HEK293T (cell line): ENCODE measurements at regions not wholly inside any gene's neighbourhood (a gene's known extent, or its start where the extent isn't known, plus 50 kb on each side); places are given as distances from the start of the nearest gene placed in this dataset.

ENCODE experiments used
- CTCF ChIA-PET: fragments of 350-600 bp; formaldehyde crosslinking; extraction: SDS; loops from one replicate; lab custom pipeline; 2021; ENCODE audit warnings: antibody characterized with exemption, inconsistent platforms; lab: Yijun Ruan, JAX
- POLR2A ChIA-PET: fragments of 350-600 bp; formaldehyde crosslinking; extraction: SDS; loops from one replicate; lab custom pipeline; 2020; ENCODE audit warnings: antibody characterized with exemption, inconsistent platforms; lab: Yijun Ruan, JAX
- DNase-seq: peaks from one replicate; pipeline ENCODE4 v3.0.0; 2012; ENCODE audit warnings: mixed read lengths; ENCODE audit errors: extremely low spot score
- ARNT ChIP-seq: fragments of 450-650 bp; IDR thresholded peaks from 2 replicates; pipeline ENCODE4 v1.6.1; 2017; ENCODE audit warnings: mild to moderate bottlenecking
- BHLHE40 ChIP-seq: fragments of 450-650 bp; IDR thresholded peaks from 2 replicates; pipeline ENCODE4 v1.6.1; 2016; ENCODE audit warnings: mild to moderate bottlenecking, moderate library complexity, borderline replicate concordance
- CTBP1 ChIP-seq: fragments of 450-650 bp; IDR thresholded peaks from 2 replicates; pipeline ENCODE4 v1.6.1; 2016; ENCODE audit warnings: borderline replicate concordance
- ELF4 ChIP-seq: fragments of 450-650 bp; IDR thresholded peaks from 2 replicates; pipeline ENCODE4 v1.6.1; 2017; ENCODE audit warnings: antibody characterized with exemption
- FOXA1 ChIP-seq: fragments of 450-650 bp; IDR thresholded peaks from 2 replicates; pipeline ENCODE4 v1.6.1; 2016; ENCODE audit warnings: mild to moderate bottlenecking
- FOXK2 ChIP-seq: fragments of 450-650 bp; IDR thresholded peaks from 2 replicates; pipeline ENCODE4 v1.6.1; 2016; ENCODE audit warnings: mild to moderate bottlenecking
- FOXM1 ChIP-seq: fragments of 450-650 bp; IDR thresholded peaks from 2 replicates; pipeline ENCODE4 v1.6.1; 2017; ENCODE audit warnings: mild to moderate bottlenecking, borderline replicate concordance
- HDGF ChIP-seq: fragments of 450-650 bp; IDR thresholded peaks from 2 replicates; pipeline ENCODE4 v1.6.1; 2017; ENCODE audit warnings: antibody characterized with exemption, borderline replicate concordance
- L3MBTL2 ChIP-seq: fragments of 450-650 bp; conservative IDR thresholded peaks from 2 replicates; pipeline ENCODE4 v1.6.1; 2016; ENCODE audit warnings: mild to moderate bottlenecking
- LEF1 ChIP-seq: fragments of 450-650 bp; IDR thresholded peaks from 2 replicates; pipeline ENCODE4 v1.6.1; 2017; ENCODE audit warnings: mild to moderate bottlenecking, borderline replicate concordance
- NFRKB ChIP-seq: fragments of 450-650 bp; IDR thresholded peaks from 2 replicates; pipeline ENCODE4 v1.6.1; 2016; ENCODE audit warnings: mild to moderate bottlenecking, moderate library complexity
- PKNOX1 ChIP-seq: fragments of 450-650 bp; IDR thresholded peaks from 2 replicates; pipeline ENCODE4 v1.6.1; 2016
- SP1 ChIP-seq: fragments of 450-650 bp; IDR thresholded peaks from 2 replicates; pipeline ENCODE4 v1.6.1; 2017
- SUZ12 ChIP-seq: fragments of 450-650 bp; IDR thresholded peaks from 2 replicates; pipeline ENCODE4 v1.6.1; 2016; ENCODE audit warnings: mild to moderate bottlenecking
- TARDBP ChIP-seq: fragments of 450-650 bp; IDR thresholded peaks from 2 replicates; pipeline ENCODE4 v1.6.1; 2016
- ZNF384 ChIP-seq: fragments of 450-650 bp; IDR thresholded peaks from 2 replicates; pipeline ENCODE4 v1.6.1; 2016

GRCh38 chr1:54483875-54484437, 64.1 kb upstream of the ACOT11 start:
- POLR2A ChIA-PET: interaction anchor here (1.0 to 2.0 kb wide), 2 partner anchors 77 to 78 kb away, joined by 4 to 5 read pairs; partner anchors contain the start of gene SSBP3
- no peak for DNase-seq
- TF ChIP-seq ZNF384 (no peak), SUZ12 (no peak), FOXA1 (no peak), ELF4 (no peak), ARNT (no peak), BHLHE40 (no peak), NFRKB (no peak), L3MBTL2 (no peak)
- CTCF ChIA-PET: no interaction called here

GRCh38 chr1:54481201-54481884, 66.7 kb upstream of the ACOT11 start:
- CTCF ChIA-PET: no interaction called here
- no peak for TF ChIP-seq CTBP1
- no peak for TF ChIP-seq SP1
- no peak for TF ChIP-seq ZNF384
- no peak for TF ChIP-seq FOXK2
- DNase-seq: no peak
- POLR2A ChIA-PET: no interaction called here

- CTCF ChIA-PET: no interaction called here
- DNase-seq: no peak
- TF ChIP-seq TARDBP (no peak), HDGF (no peak), L3MBTL2 (no peak), NFRKB (no peak), PKNOX1 (no peak), ARNT (no peak), FOXM1 (no peak), SUZ12 (no peak), FOXK2 (no peak), ZNF384 (no peak), LEF1 (no peak), ELF4 (no peak), FOXA1 (no peak), CTBP1 (no peak), BHLHE40 (no peak), SP1 (no peak)
- POLR2A ChIA-PET: no interaction called here
Measured at GRCh38 chr1:54480525-54480848, 67.5 kb upstream of the ACOT11 start.

- TF ChIP-seq TARDBP (no peak), FOXM1 (no peak), ARNT (no peak), BHLHE40 (no peak), SUZ12 (no peak), SP1 (no peak)
- POLR2A ChIA-PET: no interaction called here
- DNase-seq: no peak
- CTCF ChIA-PET: interaction anchor here (0.6 kb wide), 1 partner anchor 9 kb away, joined by 3 read pairs; no protein-coding TSS in a partner anchor
Measured at GRCh38 chr1:54479841-54480524, 68.0 kb upstream of the ACOT11 start.

- POLR2A ChIA-PET: no interaction called here
Measured at GRCh38 chr1:54479251-54479650, 68.8 kb upstream of the ACOT11 start.

GRCh38 chr1:54477153-54477561, 70.9 kb upstream of the ACOT11 start:
- DNase-seq: no peak
- CTCF ChIA-PET: interaction anchor here (0.6 to 0.7 kb wide), 2 partner anchors 52 to 205 kb away, joined by 3 to 4 read pairs; no protein-coding TSS in a partner anchor
- POLR2A ChIA-PET: interaction anchor here (1.1 kb wide), 2 partner anchors 13 to 71 kb away, joined by 4 read pairs; partner anchors contain the start of gene SSBP3
- TF ChIP-seq ARNT: no peak
- no peak for TF ChIP-seq HDGF
- TF ChIP-seq SP1: no peak
- no peak for TF ChIP-seq SUZ12
- no peak for TF ChIP-seq FOXM1
- TF ChIP-seq LEF1: no peak
- no peak for TF ChIP-seq BHLHE40
- no peak for TF ChIP-seq L3MBTL2
- TF ChIP-seq NFRKB: no peak
- no peak for TF ChIP-seq CTBP1
- no peak for TF ChIP-seq TARDBP

More at GRCh38 chr1:54479251-54479650, 68.8 kb upstream of the ACOT11 start:
- no peak for TF ChIP-seq SUZ12
- no peak for TF ChIP-seq TARDBP
- TF ChIP-seq CTBP1: no peak
- no peak for TF ChIP-seq FOXA1
- TF ChIP-seq BHLHE40: no peak
- TF ChIP-seq ELF4: no peak
- no peak for TF ChIP-seq FOXK2
- no peak for TF ChIP-seq HDGF
- no peak for TF ChIP-seq FOXM1
- no peak for TF ChIP-seq NFRKB
- no peak for TF ChIP-seq ARNT
- no peak for TF ChIP-seq SP1
- no peak for TF ChIP-seq PKNOX1
- TF ChIP-seq ZNF384: no peak
- TF ChIP-seq L3MBTL2: no peak
- no peak for TF ChIP-seq LEF1
- DNase-seq: no peak
- CTCF ChIA-PET: interaction anchor here (0.6 kb wide), 1 partner anchor 10 kb away, joined by 3 read pairs; no protein-coding TSS in a partner anchor
